ENCODE measurements at regions not wholly inside any gene's neighbourhood (a gene's known extent, or its start where the extent isn't known, plus 50 kb on each side); places are given as distances from the start of the nearest gene placed in this dataset.
A peak's percentile ranks its signal among the peaks of the same experiment; 100 is the strongest.

DNA sequence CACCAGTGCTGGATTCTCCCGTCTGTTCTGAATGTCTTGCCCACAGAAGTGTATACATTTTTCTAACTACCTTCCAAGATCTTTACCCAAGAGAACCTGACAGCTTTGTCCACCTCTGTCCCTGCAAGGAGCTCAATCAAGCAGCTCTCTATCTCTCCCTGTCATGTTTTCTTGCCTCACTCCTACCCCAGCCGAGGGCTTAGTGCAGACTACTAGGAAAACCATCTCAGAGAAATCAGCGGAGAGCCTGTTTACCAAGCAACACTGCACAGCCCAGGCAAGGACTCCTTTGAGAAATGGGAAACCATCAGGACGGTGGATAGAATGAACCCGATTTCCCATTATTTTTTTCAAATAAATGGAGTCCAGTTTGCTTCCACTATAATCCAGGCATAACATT is 250.7 kb upstream of the JARID2 start:
- H3K14ac ChIP-seq (ENCODE audit: low read length): no peak overlapping the region
- H3K4me3 ChIP-seq (ENCODE audit: low read length in 2 of 2): no peak overlapping the region
- H2BK12ac ChIP-seq (ENCODE audit: low read length): no peak overlapping the region
- no peak overlapping the region for H3K4ac ChIP-seq (ENCODE audit: low read length)
- no peak overlapping the region for H2BK5ac ChIP-seq (ENCODE audit: low read length)
- peak overlapping the region; percentile 43 for H2AFZ ChIP-seq (ENCODE audit: low read length)
- no peak overlapping the region for H2AK5ac ChIP-seq (ENCODE audit: low read depth, low read length)
- H3K23ac ChIP-seq (ENCODE audit: low read depth, low read length, poor library complexity): no peak overlapping the region
- H3K27ac ChIP-seq (replicated peaks; ENCODE audit: low read length): no peak overlapping the region
- H3K4me1 ChIP-seq (ENCODE audit: control insufficient read depth in 2 of 2, insufficient read depth in 1 of 2, low read depth in 1 of 2, low read length in 2 of 2): no peaks in the 10 kb centered on the region
- H3K79me1 ChIP-seq (ENCODE audit: low read depth, low read length): no peaks in the 10 kb centered on the region
- no peak overlapping the region for H3K18ac ChIP-seq (ENCODE audit: low read length)
- no peak overlapping the region for H4K91ac ChIP-seq (ENCODE audit: low read depth, low read length, poor library complexity)
- DNase-seq (ENCODE audit: low spot score): no peak
- no peak overlapping the region for H3K9ac ChIP-seq (ENCODE audit: low read depth, low read length, poor library complexity)
- WGBS, 2 donors (ENCODE audit: extremely low coverage in 2 of 2, insufficient read length in 2 of 2, insufficient replicate concordance in 1 of 2): no CpG with 5 or more reads among the region's 5 CpGs
- H3K36me3 ChIP-seq (replicated peaks in 1 of 2; ENCODE audit: control insufficient read depth in 2 of 2, insufficient read depth in 2 of 2, low read length in 2 of 2): no peaks in the 10 kb centered on the region
- no peak overlapping the region for H2BK15ac ChIP-seq (ENCODE audit: low read length)
- no peaks in the 10 kb centered on the region for H3K27me3 ChIP-seq (ENCODE audit: control insufficient read depth in 3 of 3, insufficient read depth in 3 of 3, low read depth in 1 of 3, low read length in 3 of 3)
- no peak overlapping the region for H2BK120ac ChIP-seq (ENCODE audit: low read depth, low read length)
- H3K9me3 ChIP-seq (replicated peaks in 1 of 2; ENCODE audit: control insufficient read depth in 2 of 2, insufficient read depth in 1 of 2, low read depth in 1 of 2, low read length in 2 of 2): no peaks in the 10 kb centered on the region
- no peak overlapping the region for H3K4me2 ChIP-seq (ENCODE audit: insufficient read depth, low read length, poor library complexity, severe bottlenecking)
- H4K8ac ChIP-seq (ENCODE audit: low read depth, low read length): no peak overlapping the region

DNA sequence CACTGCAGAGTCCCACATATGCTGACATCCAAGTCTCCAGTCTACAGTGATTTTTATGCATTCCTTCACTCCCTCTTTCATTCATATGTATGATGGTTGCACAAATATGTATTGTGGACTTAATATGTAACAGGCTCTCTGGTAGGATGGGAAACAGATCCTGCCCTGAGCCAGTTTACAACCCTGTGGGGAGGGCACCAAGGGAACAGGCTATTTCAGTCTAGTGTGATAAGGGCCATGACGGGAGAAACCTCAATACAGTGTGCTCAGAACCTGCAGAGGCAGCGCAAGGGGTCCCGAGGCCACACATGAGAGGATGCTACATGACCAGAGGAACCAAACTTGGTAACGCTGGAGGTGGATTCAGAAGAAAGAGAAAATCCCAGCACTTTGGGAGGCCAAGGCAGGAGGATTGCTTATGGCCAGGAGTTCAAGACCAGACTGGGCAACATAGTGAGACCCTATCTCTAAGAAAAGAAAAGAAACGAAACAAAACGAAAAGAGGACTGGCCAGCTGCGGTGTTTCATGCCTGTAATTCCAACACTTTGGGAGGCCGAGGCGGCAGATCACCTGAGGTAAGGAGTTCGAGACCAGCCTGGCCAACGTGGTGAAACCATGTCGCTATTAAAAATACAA is 249.8 kb upstream of the JARID2 start:
- Histone ChIP-seq H3K4ac (ENCODE audit: low read length) (no peak overlapping the region), H3K4me3 (ENCODE audit: low read length in 2 of 2) (no peak overlapping the region), H4K91ac (ENCODE audit: low read depth, low read length, poor library complexity) (no peak overlapping the region), H3K27me3 (ENCODE audit: control insufficient read depth in 3 of 3, insufficient read depth in 3 of 3, low read depth in 1 of 3, low read length in 3 of 3) (no peaks in the 10 kb centered on the region), H3K18ac (ENCODE audit: low read length) (peak overlapping the region; percentile 38), H3K4me1 (ENCODE audit: control insufficient read depth in 2 of 2, insufficient read depth in 1 of 2, low read depth in 1 of 2, low read length in 2 of 2) (no peaks in the 10 kb centered on the region), H2BK120ac (ENCODE audit: low read depth, low read length) (no peak overlapping the region), H2AK5ac (ENCODE audit: low read depth, low read length) (no peak overlapping the region), H3K9ac (ENCODE audit: low read depth, low read length, poor library complexity) (no peak overlapping the region), H2BK5ac (ENCODE audit: low read length) (no peak overlapping the region), H3K36me3 (replicated peaks in 1 of 2; ENCODE audit: control insufficient read depth in 2 of 2, insufficient read depth in 2 of 2, low read length in 2 of 2) (no peaks in the 10 kb centered on the region), H3K9me3 (replicated peaks in 1 of 2; ENCODE audit: control insufficient read depth in 2 of 2, insufficient read depth in 1 of 2, low read depth in 1 of 2, low read length in 2 of 2) (no peaks in the 10 kb centered on the region), H3K14ac (ENCODE audit: low read length) (no peak overlapping the region), H3K23ac (ENCODE audit: low read depth, low read length, poor library complexity) (no peak overlapping the region), H2BK15ac (ENCODE audit: low read length) (no peak overlapping the region), H2BK12ac (ENCODE audit: low read length) (no peak overlapping the region), H3K4me2 (ENCODE audit: insufficient read depth, low read length, poor library complexity, severe bottlenecking) (no peak overlapping the region), H3K27ac (replicated peaks; ENCODE audit: low read length) (no peak overlapping the region), H3K79me1 (ENCODE audit: low read depth, low read length) (no peaks in the 10 kb centered on the region), H4K8ac (ENCODE audit: low read depth, low read length) (no peak overlapping the region), H2AFZ (ENCODE audit: low read length) (no peak overlapping the region)
- WGBS, 2 donors (ENCODE audit: extremely low coverage in 2 of 2, insufficient read length in 2 of 2, insufficient replicate concordance in 1 of 2): no CpG with 5 or more reads among the region's 12 CpGs
- no peak for DNase-seq (ENCODE audit: low spot score)

DNA sequence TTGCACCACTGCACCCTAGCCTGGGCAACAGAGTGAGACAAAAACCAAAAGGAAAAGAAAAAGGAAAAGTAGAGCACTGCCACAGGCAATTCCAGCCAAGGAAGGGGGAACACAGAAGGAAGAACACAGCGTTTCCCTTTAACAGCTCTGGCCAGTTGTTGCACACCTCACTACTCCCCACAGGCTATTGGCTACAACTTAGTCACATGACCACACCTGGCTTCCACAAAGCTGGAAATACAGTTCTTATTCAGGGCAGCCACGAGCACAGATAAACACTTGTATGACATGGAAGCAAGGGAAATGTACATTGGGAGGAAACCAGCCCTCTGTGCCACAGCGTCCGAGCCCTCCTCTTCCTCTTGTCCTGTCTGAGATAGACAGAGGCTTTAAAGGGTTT is 249.0 kb upstream of the JARID2 start:
- no peak overlapping the region for H2BK15ac ChIP-seq (ENCODE audit: low read length)
- H3K79me1 ChIP-seq (ENCODE audit: low read depth, low read length): no peaks in the 10 kb centered on the region
- H2BK12ac ChIP-seq (ENCODE audit: low read length): no peak overlapping the region
- H3K4me3 ChIP-seq (ENCODE audit: low read length in 2 of 2): no peak overlapping the region
- no peaks in the 10 kb centered on the region for H3K36me3 ChIP-seq (replicated peaks in 1 of 2; ENCODE audit: control insufficient read depth in 2 of 2, insufficient read depth in 2 of 2, low read length in 2 of 2)
- no peak overlapping the region for H2BK120ac ChIP-seq (ENCODE audit: low read depth, low read length)
- H3K27me3 ChIP-seq (ENCODE audit: control insufficient read depth in 3 of 3, insufficient read depth in 3 of 3, low read depth in 1 of 3, low read length in 3 of 3): no peaks in the 10 kb centered on the region
- no peak overlapping the region for H3K14ac ChIP-seq (ENCODE audit: low read length)
- H3K4me2 ChIP-seq (ENCODE audit: insufficient read depth, low read length, poor library complexity, severe bottlenecking): no peak overlapping the region
- H2AFZ ChIP-seq (ENCODE audit: low read length): no peak overlapping the region
- WGBS, 2 donors (ENCODE audit: extremely low coverage in 2 of 2, insufficient read length in 2 of 2, insufficient replicate concordance in 1 of 2): no CpG with 5 or more reads among the region's 4 CpGs
- H2BK5ac ChIP-seq (ENCODE audit: low read length): no peak overlapping the region
- no peak overlapping the region for H2AK5ac ChIP-seq (ENCODE audit: low read depth, low read length)
- no peak overlapping the region for H3K27ac ChIP-seq (replicated peaks; ENCODE audit: low read length)
- H3K9ac ChIP-seq (ENCODE audit: low read depth, low read length, poor library complexity): no peak overlapping the region
- H4K91ac ChIP-seq (ENCODE audit: low read depth, low read length, poor library complexity): no peak overlapping the region
- no peak overlapping the region for H3K23ac ChIP-seq (ENCODE audit: low read depth, low read length, poor library complexity)
- no peak overlapping the region for H3K4ac ChIP-seq (ENCODE audit: low read length)
- H3K4me1 ChIP-seq (ENCODE audit: control insufficient read depth in 2 of 2, insufficient read depth in 1 of 2, low read depth in 1 of 2, low read length in 2 of 2): no peaks in the 10 kb centered on the region
- no peak overlapping the region for H3K18ac ChIP-seq (ENCODE audit: low read length)
- H3K9me3 ChIP-seq (replicated peaks in 1 of 2; ENCODE audit: control insufficient read depth in 2 of 2, insufficient read depth in 1 of 2, low read depth in 1 of 2, low read length in 2 of 2): no peaks in the 10 kb centered on the region
- no peak for DNase-seq (ENCODE audit: low spot score)
- no peak overlapping the region for H4K8ac ChIP-seq (ENCODE audit: low read depth, low read length)

GRCh38 chr6:14997507-14997906 is 248.4 kb upstream of the JARID2 start:
- Histone ChIP-seq H3K9me3 (replicated peaks in 1 of 2; ENCODE audit: control insufficient read depth in 2 of 2, insufficient read depth in 1 of 2, low read depth in 1 of 2, low read length in 2 of 2) (no peaks in the 10 kb centered on the region), H3K14ac (ENCODE audit: low read length) (no peak overlapping the region), H2BK5ac (ENCODE audit: low read length) (no peak overlapping the region), H3K4me3 (ENCODE audit: low read length in 2 of 2) (no peak overlapping the region), H3K27me3 (ENCODE audit: control insufficient read depth in 3 of 3, insufficient read depth in 3 of 3, low read depth in 1 of 3, low read length in 3 of 3) (no peaks in the 10 kb centered on the region), H3K36me3 (replicated peaks in 1 of 2; ENCODE audit: control insufficient read depth in 2 of 2, insufficient read depth in 2 of 2, low read length in 2 of 2) (no peaks in the 10 kb centered on the region), H4K91ac (ENCODE audit: low read depth, low read length, poor library complexity) (no peak overlapping the region), H2BK120ac (ENCODE audit: low read depth, low read length) (no peak overlapping the region), H2BK15ac (ENCODE audit: low read length) (no peak overlapping the region), H2AK5ac (ENCODE audit: low read depth, low read length) (no peak overlapping the region), H3K4ac (ENCODE audit: low read length) (no peak overlapping the region), H3K79me1 (ENCODE audit: low read depth, low read length) (no peaks in the 10 kb centered on the region), H3K18ac (ENCODE audit: low read length) (peak overlapping the region; percentile 44), H3K9ac (ENCODE audit: low read depth, low read length, poor library complexity) (no peak overlapping the region), H3K4me2 (ENCODE audit: insufficient read depth, low read length, poor library complexity, severe bottlenecking) (no peak overlapping the region), H2AFZ (ENCODE audit: low read length) (no peak overlapping the region), H3K23ac (ENCODE audit: low read depth, low read length, poor library complexity) (no peak overlapping the region), H3K27ac (replicated peaks; ENCODE audit: low read length) (no peak overlapping the region), H2BK12ac (ENCODE audit: low read length) (no peak overlapping the region), H4K8ac (ENCODE audit: low read depth, low read length) (no peak overlapping the region), H3K4me1 (ENCODE audit: control insufficient read depth in 2 of 2, insufficient read depth in 1 of 2, low read depth in 1 of 2, low read length in 2 of 2) (no peaks in the 10 kb centered on the region)
- DNase-seq (ENCODE audit: low spot score): no peak
- WGBS, 2 donors (ENCODE audit: extremely low coverage in 2 of 2, insufficient read length in 2 of 2, insufficient replicate concordance in 1 of 2): no CpG with 5 or more reads among the region's 1 CpG
